ENCODE measurements at regions not wholly inside any gene's neighbourhood (a gene's known extent, or its start where the extent isn't known, plus 50 kb on each side); places are given as distances from the start of the nearest gene placed in this dataset.

GRCh38 chr12:126191031-126191891, 1126.0 kb downstream of the AACS start:
- ChIA-PET POLR2A (no interaction called here), CTCF (no interaction called here)
- H3K27me3 ChIP-seq (ENCODE audit: control insufficient read depth, insufficient read depth, low read length): no peaks in the 10 kb centered on the region
- DNase-seq (ENCODE audit: low read depth): no peak
- H3K36me3 ChIP-seq (ENCODE audit: control insufficient read depth, insufficient read depth, low read length): no peaks in the 10 kb centered on the region
- no peak overlapping the region for H3K4me3 ChIP-seq (ENCODE audit: low read depth, low read length)
- TF ChIP-seq CTCF (IDR thresholded peaks at IDR 0.05; ENCODE audit: insufficient read depth, low read depth, low read length): no peak

GRCh38 chr12:126191949-126192348, 1126.7 kb downstream of the AACS start:
- CTCF ChIA-PET: no interaction called here
- no peak for TF ChIP-seq CTCF (IDR thresholded peaks at IDR 0.05; ENCODE audit: insufficient read depth, low read depth, low read length)
- DNase-seq (ENCODE audit: low read depth): no peak
- Histone ChIP-seq H3K4me3 (ENCODE audit: low read depth, low read length) (no peak overlapping the region), H3K36me3 (ENCODE audit: control insufficient read depth, insufficient read depth, low read length) (no peaks in the 10 kb centered on the region), H3K27me3 (ENCODE audit: control insufficient read depth, insufficient read depth, low read length) (no peaks in the 10 kb centered on the region)
- POLR2A ChIA-PET: no interaction called here

GRCh38 chr12:126193190-126193589, 1128.0 kb downstream of the AACS start:
- CTCF ChIA-PET: no interaction called here
- TF ChIP-seq CTCF (IDR thresholded peaks at IDR 0.05; ENCODE audit: insufficient read depth, low read depth, low read length): no peak
- no peak for DNase-seq (ENCODE audit: low read depth)
- Histone ChIP-seq H3K27me3 (ENCODE audit: control insufficient read depth, insufficient read depth, low read length) (no peaks in the 10 kb centered on the region), H3K4me3 (ENCODE audit: low read depth, low read length) (no peak overlapping the region), H3K36me3 (ENCODE audit: control insufficient read depth, insufficient read depth, low read length) (no peaks in the 10 kb centered on the region)
- POLR2A ChIA-PET: no interaction called here

- CTCF ChIA-PET: no interaction called here
- POLR2A ChIA-PET: no interaction called here
- DNase-seq (ENCODE audit: low read depth): no peak
- Histone ChIP-seq H3K27me3 (ENCODE audit: control insufficient read depth, insufficient read depth, low read length) (no peaks in the 10 kb centered on the region), H3K36me3 (ENCODE audit: control insufficient read depth, insufficient read depth, low read length) (no peaks in the 10 kb centered on the region), H3K4me3 (ENCODE audit: low read depth, low read length) (no peak overlapping the region)
- TF ChIP-seq CTCF (IDR thresholded peaks at IDR 0.05; ENCODE audit: insufficient read depth, low read depth, low read length): no peak
Measured at GRCh38 chr12:126196263-126196662, 1131.0 kb downstream of the AACS start.

GRCh38 chr12:126198516-126198915, 1133.3 kb downstream of the AACS start:
- Histone ChIP-seq H3K27me3 (ENCODE audit: control insufficient read depth, insufficient read depth, low read length) (no peaks in the 10 kb centered on the region), H3K36me3 (ENCODE audit: control insufficient read depth, insufficient read depth, low read length) (no peaks in the 10 kb centered on the region), H3K4me3 (ENCODE audit: low read depth, low read length) (no peak overlapping the region)
- DNase-seq (ENCODE audit: low read depth): no peak
- TF ChIP-seq CTCF (IDR thresholded peaks at IDR 0.05; ENCODE audit: insufficient read depth, low read depth, low read length): no peak
- ChIA-PET CTCF (no interaction called here), POLR2A (no interaction called here)
